Suprapubic skin (tissue), 4 donors: ENCODE measurements at regions not wholly inside any gene's neighbourhood (a gene's known extent, or its start where the extent isn't known, plus 50 kb on each side); places are given as distances from the start of the nearest gene placed in this dataset.

Experiments
- DNase-seq, 2 donors: peaks; one replicate each; pipeline ENCODE4 v3.0.0-alpha.2; 2019; ENCODE audit warnings: low spot score in 2 of 2
- H3K27ac ChIP-seq: fragments of 200-600 bp; sonication (generic); one replicate; pipeline ENCODE4 v1.5.1; 2019
- H3K27me3 ChIP-seq: fragments of 200-600 bp; sonication (generic); one replicate; pipeline ENCODE4 v1.5.1; 2019
- H3K36me3 ChIP-seq: fragments of 200-600 bp; sonication (generic); one replicate; pipeline ENCODE4 v1.5.1; 2019
- H3K4me1 ChIP-seq: fragments of 200-600 bp; sonication (generic); one replicate; pipeline ENCODE4 v1.5.1; 2019
- H3K4me3 ChIP-seq: fragments of 200-600 bp; sonication (generic); one replicate; pipeline ENCODE4 v1.5.1; 2019; ENCODE audit warnings: mild to moderate bottlenecking
- H3K9me3 ChIP-seq: fragments of 200-600 bp; sonication (generic); one replicate; pipeline ENCODE4 v1.5.1; 2019
- CTCF ChIP-seq, 2 donors: fragments of 200-600 bp in 1 of 2; fragments of 450-650 bp in 1 of 2; sonication (generic) in 1 of 2; IDR thresholded peaks; one replicate each; pipeline ENCODE4 v1.5.1; 2016 to 2019; ENCODE audit warnings: antibody characterized with exemption in 2 of 2, mild to moderate bottlenecking in 1 of 2, moderate library complexity in 1 of 2
- EP300 ChIP-seq: sonication (generic); formaldehyde crosslinking; IDR thresholded peaks from one replicate; pipeline ENCODE4 v1.6.1; 2017; ENCODE audit warnings: antibody characterized with exemption
- POLR2A ChIP-seq, 2 donors: fragments of 450-650 bp; IDR thresholded peaks; one replicate each; pipeline ENCODE4 v1.6.1; 2017; ENCODE audit warnings: antibody characterized with exemption in 2 of 2, mild to moderate bottlenecking in 2 of 2, moderate library complexity in 2 of 2
- POLR2AphosphoS5 ChIP-seq, 3 donors: sonication (generic); formaldehyde crosslinking; IDR thresholded peaks; one replicate each; pipeline ENCODE4 v1.6.1; 2017; ENCODE audit warnings: antibody characterized with exemption in 3 of 3
- WGBS: methylation state at CpG from one replicate; pipeline ENCODE4 v1.1.5; 2018; 5-methylcytosine and 5-hydroxymethylcytosine counted together

GRCh38 chr10:6751363-6751762 is 171.3 kb upstream of the PRKCQ start:
- peaks cover 48% of the 10 kb centered on the region for H3K27me3 ChIP-seq
- WGBS, result 95% methylated on average over 4 of the region's 4 CpGs
- H3K9me3 ChIP-seq, result no peaks in the 10 kb centered on the region
- H3K27ac ChIP-seq, result no peak overlapping the region
- no peak for DNase-seq
- H3K36me3 ChIP-seq, result no peaks in the 10 kb centered on the region
- H3K4me3 ChIP-seq, result no peak overlapping the region
- TF ChIP-seq POLR2A (IDR thresholded peaks at IDR 0.05) (no peak), POLR2AphosphoS5 (IDR thresholded peaks at IDR 0.05) (no peak), CTCF (IDR thresholded peaks at IDR 0.05) (no peak), EP300 (no peak)
- no peaks in the 10 kb centered on the region for H3K4me1 ChIP-seq

GRCh38 chr10:6748981-6749635 is 169.0 kb upstream of the PRKCQ start:
- no peak for DNase-seq
- 49% methylated on average over 5 of the region's 5 CpGs for WGBS
- H3K4me3 ChIP-seq, result no peak overlapping the region

GRCh38 chr10:6748029-6748428 is 168.0 kb upstream of the PRKCQ start:
- no peak overlapping the region for H3K4me3 ChIP-seq
- H3K36me3 ChIP-seq, result no peaks in the 10 kb centered on the region
- H3K27me3 ChIP-seq, result peaks cover 34% of the 10 kb centered on the region
- no peak for DNase-seq
- no peaks in the 10 kb centered on the region for H3K9me3 ChIP-seq
- WGBS, result 95% methylated on average over 3 of the region's 3 CpGs
- TF ChIP-seq EP300 (no peak), POLR2A (IDR thresholded peaks at IDR 0.05) (no peak), POLR2AphosphoS5 (IDR thresholded peaks at IDR 0.05) (no peak), CTCF (IDR thresholded peaks at IDR 0.05) (no peak)
- H3K27ac ChIP-seq, result no peak overlapping the region
- no peaks in the 10 kb centered on the region for H3K4me1 ChIP-seq

More at GRCh38 chr10:6748981-6749635, 169.0 kb upstream of the PRKCQ start:
- H3K36me3 ChIP-seq, result no peaks in the 10 kb centered on the region
- H3K4me1 ChIP-seq, result no peaks in the 10 kb centered on the region
- H3K27me3 ChIP-seq, result peaks cover 38% of the 10 kb centered on the region
- no peak overlapping the region for H3K27ac ChIP-seq
- TF ChIP-seq EP300 (no peak), POLR2AphosphoS5 (IDR thresholded peaks at IDR 0.05) (no peak), CTCF (IDR thresholded peaks at IDR 0.05) (no peak), POLR2A (IDR thresholded peaks at IDR 0.05) (no peak)
- H3K9me3 ChIP-seq, result no peaks in the 10 kb centered on the region

- H3K4me1 ChIP-seq, result no peaks in the 10 kb centered on the region
- H3K4me3 ChIP-seq, result no peak overlapping the region
- H3K9me3 ChIP-seq, result no peaks in the 10 kb centered on the region
- DNase-seq, result no peak
- WGBS, result 88% methylated on average over 5 of the region's 5 CpGs
- peaks cover 29% of the 10 kb centered on the region for H3K27me3 ChIP-seq
- no peaks in the 10 kb centered on the region for H3K36me3 ChIP-seq
- no peak for TF ChIP-seq EP300
- TF ChIP-seq POLR2AphosphoS5 (IDR thresholded peaks at IDR 0.05), result no peak
- no peak for TF ChIP-seq POLR2A (IDR thresholded peaks at IDR 0.05)
- no peak for TF ChIP-seq CTCF (IDR thresholded peaks at IDR 0.05)
- no peak overlapping the region for H3K27ac ChIP-seq
Measured at GRCh38 chr10:6746782-6747181, 166.7 kb upstream of the PRKCQ start.

GRCh38 chr10:6743291-6743849 is 163.3 kb upstream of the PRKCQ start:
- DNase-seq, result no peak
- TF ChIP-seq EP300 (no peak), POLR2AphosphoS5 (IDR thresholded peaks at IDR 0.05) (no peak), POLR2A (IDR thresholded peaks at IDR 0.05) (no peak), CTCF (IDR thresholded peaks at IDR 0.05) (no peak)
- no peaks in the 10 kb centered on the region for H3K9me3 ChIP-seq
- no peak overlapping the region for H3K4me3 ChIP-seq
- peaks cover 4% of the 10 kb centered on the region for H3K4me1 ChIP-seq
- no peak overlapping the region for H3K27ac ChIP-seq
- peaks cover 10% of the 10 kb centered on the region for H3K27me3 ChIP-seq
- 93% methylated on average over 4 of the region's 4 CpGs for WGBS
- no peaks in the 10 kb centered on the region for H3K36me3 ChIP-seq
